HepG2 (cell line): ENCODE measurements at regions not wholly inside any gene's neighbourhood (a gene's known extent, or its start where the extent isn't known, plus 50 kb on each side); places are given as distances from the start of the nearest gene placed in this dataset.

Experiments used
- ATAC-seq: fragments of 200-7000 bp; cut with Tn5 transposase; 3 replicates; pipeline ENCODE4 v1.9.1; 2020; ENCODE audit warnings: mild to moderate bottlenecking, moderate library complexity
- BruUV-seq: library from RNA; stranded (reverse); fragments of 400-500 nt; replicated peaks from 2 replicates; lab custom pipeline; 2021; lab: Mats Ljungman, UMichigan
- CTCF ChIA-PET: fragments of 300-600 bp; formaldehyde crosslinking; extraction: SDS; loops from one replicate; lab custom pipeline; 2021; ENCODE audit warnings: low total read pairs, inconsistent platforms, low intra/inter-chr PET ratio; lab: Yijun Ruan, JAX
- POLR2A ChIA-PET: fragments of 350-600 bp; sonication (Branson Sonifier 250); formaldehyde crosslinking; loops from one replicate; lab custom pipeline; 2020; ENCODE audit warnings: antibody characterized with exemption, inconsistent platforms; lab: Yijun Ruan, JAX
- DNase-seq: peaks from one replicate; pipeline ENCODE4 v3.0.0-alpha.2; 2015; ENCODE audit warnings: low spot score
- FAIRE-seq: peaks from 3 replicates; lab custom pipeline; 2011; peaks lifted over from hg19 to GRCh38; lab: Jason Lieb, UNC
- H2AFZ ChIP-seq: one replicate; pipeline ENCODE4 v1.6.1; 2011; ENCODE audit warnings: low read length, inconsistent platforms
- H3K27ac ChIP-seq: fragments of 300-600 bp; 3 replicates; pipeline ENCODE4 v1.8.0; 2011; ENCODE audit warnings: mixed run types, mild to moderate bottlenecking, mixed read lengths, low read length, inconsistent platforms; ENCODE audit not compliant: insufficient read depth; ENCODE audit errors: extremely low read length
- H3K27me3 ChIP-seq, 2 experiments: fragments of 200-600 bp in 1 of 2; 2 replicates in 1 of 2; 3 replicates in 1 of 2; pipeline versions ENCODE4 v1.6.0 to v1.8.0; 2011; ENCODE audit warnings: low read length in 2 of 2, mild to moderate bottlenecking in 2 of 2, moderate library complexity in 2 of 2, inconsistent platforms in 1 of 2; ENCODE audit not compliant: insufficient read depth in 2 of 2, control insufficient read depth in 1 of 2
- H3K36me3 ChIP-seq, 2 experiments: fragments of 200-600 bp in 1 of 2; replicated peaks in 1 of 2; 2 replicates in 1 of 2; 3 replicates in 1 of 2; pipeline versions ENCODE4 v1.5.1 to v1.8.0; 2011; ENCODE audit warnings: low read length in 2 of 2, inconsistent platforms in 1 of 2; ENCODE audit not compliant: insufficient read depth in 2 of 2, control insufficient read depth in 1 of 2
- H3K4me1 ChIP-seq: 2 replicates; pipeline ENCODE4 v1.5.1; 2012; ENCODE audit warnings: low read length, inconsistent platforms; ENCODE audit not compliant: insufficient read depth
- H3K4me2 ChIP-seq: 2 replicates; pipeline ENCODE4 v1.6.0; 2011; ENCODE audit warnings: low read depth, low read length, inconsistent platforms
- H3K4me3 ChIP-seq, 3 experiments: fragments of 200-600 bp in 1 of 3; sonication (generic), shearing (Covaris generic) in 1 of 3; replicated peaks in 1 of 3; 2 replicates each; pipeline ENCODE4 v1.5.1; 2011 to 2016; ENCODE audit warnings: low read length in 3 of 3, inconsistent platforms in 2 of 3, low read depth in 2 of 3, mild to moderate bottlenecking in 2 of 3, control low read depth in 1 of 3, mixed read lengths in 1 of 3; ENCODE audit not compliant: insufficient read depth in 1 of 3
- H3K79me2 ChIP-seq: one replicate; pipeline ENCODE4 v1.6.1; 2011; ENCODE audit warnings: low read length, inconsistent platforms; ENCODE audit not compliant: insufficient read depth
- H3K9ac ChIP-seq: 2 replicates; pipeline ENCODE4 v1.6.0; 2011; ENCODE audit warnings: mild to moderate bottlenecking, low read depth, low read length, inconsistent platforms; ENCODE audit not compliant: insufficient read depth
- H3K9me3 ChIP-seq: 2 replicates; pipeline ENCODE4 v1.5.1; 2012; ENCODE audit warnings: mild to moderate bottlenecking, low read length
- H4K20me1 ChIP-seq: 2 replicates; pipeline ENCODE4 v1.6.0; 2011; ENCODE audit warnings: inconsistent platforms, mild to moderate bottlenecking, low read length, moderate library complexity; ENCODE audit not compliant: insufficient read depth
- CBFB ChIP-seq: sonication (generic); formaldehyde crosslinking; IDR thresholded peaks from 2 replicates; pipeline ENCODE4 v1.4.0; 2020; ENCODE audit warnings: missing genetic modification reagents
- KIAA2018 ChIP-seq: sonication (generic); formaldehyde crosslinking; IDR thresholded peaks from 2 replicates; pipeline ENCODE4 v1.5.0; 2020; ENCODE audit warnings: mild to moderate bottlenecking, missing genetic modification reagents, borderline replicate concordance
- POLR2AphosphoS2 ChIP-seq: IDR thresholded peaks from 2 replicates; pipeline ENCODE4 v1.6.1; 2011; ENCODE audit warnings: low read depth, low read length, improper control_type of control experiment
- REPIN1 ChIP-seq: sonication (generic); formaldehyde crosslinking; IDR thresholded peaks from 2 replicates; pipeline ENCODE4 v1.8.0; 2022; ENCODE audit warnings: missing genetic modification reagents, low read depth, mild to moderate bottlenecking, borderline replicate concordance
- SMYD3 ChIP-seq: sonication (generic); formaldehyde crosslinking; IDR thresholded peaks from 2 replicates; pipeline ENCODE4 v1.8.1; 2023; ENCODE audit warnings: mild to moderate bottlenecking, missing genetic modification reagents
- ZHX2 ChIP-seq, 2 experiments: sonication (generic) in 1 of 2; formaldehyde crosslinking in 1 of 2; IDR thresholded peaks; 2 replicates each; pipeline versions ENCODE4 v1.6.1 to v1.9.0; 2014 to 2022; ENCODE audit warnings: antibody characterized with exemption in 1 of 2, borderline replicate concordance in 1 of 2, inconsistent platforms in 1 of 2, low read depth in 1 of 2, missing genetic modification reagents in 1 of 2
- ZNF639 ChIP-seq: conservative IDR thresholded peaks from 2 replicates; pipeline ENCODE4 v1.6.1; 2018; ENCODE audit warnings: missing genetic modification reagents
- ZNF7 ChIP-seq: IDR thresholded peaks from 2 replicates; pipeline ENCODE4 v1.6.1; 2016; ENCODE audit warnings: missing biosample characterization, missing genetic modification reagents
- ZNF841 ChIP-seq: sonication (generic); formaldehyde crosslinking; IDR thresholded peaks from 2 replicates; pipeline ENCODE4 v1.8.1; 2023; ENCODE audit warnings: missing genetic modification reagents, borderline replicate concordance
- WGBS: methylation state at CpG from one replicate; pipeline ENCODE4 v1.1.6; 2017; ENCODE audit warnings: low lambda C conversion rate; 5-methylcytosine and 5-hydroxymethylcytosine counted together
- in situ Hi-C: cut with HindIII; loops from 2 replicates; pipeline ENCODE4 v1.10.0; 2017; ENCODE audit warnings: low pct_unique_long_range_greater_than_20kb; ENCODE audit not compliant: extremely low pct_ligation_motif_present
- intact Hi-C: fragments of 100-400 bp; cut with micrococcal nuclease; formaldehyde crosslinking; loops from one replicate; pipeline ENCODE4 v1.10.0; 2022; ENCODE audit not compliant: unreplicated experiment

GRCh38 chr15:98124581-98124980 lies 164.1 kb downstream of the ARRDC4 start:
- Histone ChIP-seq H3K36me3 (no peaks in the 10 kb centered on the region), H3K4me3 (no peak overlapping the region), H3K27me3 (peaks cover 0 to 6% of the 10 kb centered on the region in 2 experiments; a peak in 1 of 5 replicates), H3K4me2 (no peak overlapping the region), H3K4me1 (no peaks in the 10 kb centered on the region), H2AFZ (no peak overlapping the region), H3K27ac (no peak overlapping the region), H3K9me3 (no peaks in the 10 kb centered on the region), H4K20me1 (no peaks in the 10 kb centered on the region), H3K9ac (no peak overlapping the region), H3K79me2 (no peaks in the 10 kb centered on the region)
- no peak for DNase-seq
- BruUV-seq = no TSS peak
- ATAC-seq = no peak
- intact Hi-C loops (no loop called here), in situ Hi-C loops (no loop called here)
- WGBS = 0% methylated on average over 1 of the region's 6 CpGs
- no peak for FAIRE-seq
- CTCF ChIA-PET = no interaction called here
- POLR2A ChIA-PET = no interaction called here
- TF ChIP-seq ZNF841 (no peak), KIAA2018 (CRISPR knock-in tag) (no peak), POLR2AphosphoS2 (no peak), ZNF639 (no peak), ZNF7 (no peak), SMYD3 (no peak), REPIN1 (no peak), CBFB (CRISPR knock-in tag) (no peak), ZHX2 (IDR thresholded peaks at IDR 0.05; ENCODE audit: low read depth) (no peak), ZHX2 (CRISPR knock-in tag; IDR thresholded peaks at IDR 0.05; ENCODE audit: borderline replicate concordance) (no peak)
